ENCODE measurements at regions not wholly inside any gene's neighbourhood (a gene's known extent, or its start where the extent isn't known, plus 50 kb on each side); places are given as distances from the start of the nearest gene placed in this dataset.

GRCh38 chr10:3528271-3528670, 256.7 kb downstream of the KLF6 start:
- no peak for TF ChIP-seq EZH2 (IDR thresholded peaks at IDR 0.05; ENCODE audit: borderline replicate concordance, insufficient read depth, low read depth, low read length, poor library complexity, severe bottlenecking)
- TF ChIP-seq CTCF (IDR thresholded peaks at IDR 0.05), result no peak
- intact Hi-C loops (cut with micrococcal nuclease), result no loop called here
- H2AFZ ChIP-seq (ENCODE audit: insufficient read depth, low read depth, low read length, poor library complexity, severe bottlenecking), result no peak overlapping the region
- H3K9ac ChIP-seq (ENCODE audit: low read length), result no peak overlapping the region
- no peaks in the 10 kb centered on the region for H3K79me2 ChIP-seq (ENCODE audit: control insufficient read depth, insufficient read depth, low read length)
- no peaks in the 10 kb centered on the region for H4K20me1 ChIP-seq (ENCODE audit: control insufficient read depth, insufficient read depth, low read length, poor library complexity, severe bottlenecking)
- WGBS (ENCODE audit: insufficient coverage), result 86% methylated on average over 3 of the region's 3 CpGs
- DNase-seq (no peak), ATAC-seq (ENCODE audit: low read depth) (no peak)
- POLR2A ChIA-PET, result no interaction called here
- no peaks in the 10 kb centered on the region for H3K9me3 Mint-ChIP-seq (ENCODE audit: insufficient read depth)
- no peaks in the 10 kb centered on the region for H3K36me3 ChIP-seq (replicated peaks in 1 of 2; ENCODE audit: control extremely low read depth in 1 of 2, control insufficient read depth in 1 of 2, extremely low read depth in 1 of 2, insufficient read depth in 2 of 2, low read length in 1 of 2)
- no peak overlapping the region for H3K27ac ChIP-seq (ENCODE audit: low read length in 2 of 2)
- H3K27ac Mint-ChIP-seq, result no peak overlapping the region
- CTCF ChIA-PET, result no interaction called here
- H3K27me3 ChIP-seq (replicated peaks in 1 of 4; ENCODE audit: control extremely low read depth in 1 of 4, control insufficient read depth in 3 of 4, insufficient read depth in 4 of 4, low read length in 3 of 4), result no peaks in the 10 kb centered on the region
- no peaks in the 10 kb centered on the region for H3K4me1 Mint-ChIP-seq
- H3K27me3 Mint-ChIP-seq, result no peaks in the 10 kb centered on the region
- no peak overlapping the region for H3K4me2 ChIP-seq (replicated peaks; ENCODE audit: low read depth, low read length, poor library complexity, severe bottlenecking)
- H3K4me3 Mint-ChIP-seq, result no peak overlapping the region
- H3K9me3 ChIP-seq (ENCODE audit: control extremely low read depth in 1 of 3, control insufficient read depth in 2 of 3, insufficient read depth in 1 of 3, low read length in 2 of 3), result no peaks in the 10 kb centered on the region
- H3K4me3 ChIP-seq (ENCODE audit: control extremely low read depth in 1 of 5, extremely low read depth in 1 of 5, insufficient read depth in 1 of 5, low read depth in 2 of 5, low read length in 4 of 5), result no peak overlapping the region
- no peaks in the 10 kb centered on the region for H3K4me1 ChIP-seq (ENCODE audit: control insufficient read depth in 2 of 2, insufficient read depth in 2 of 2, low read length in 2 of 2)

- POLR2A ChIA-PET, result no interaction called here
- no peak overlapping the region for H3K4me3 ChIP-seq (ENCODE audit: control extremely low read depth in 1 of 5, extremely low read depth in 1 of 5, insufficient read depth in 1 of 5, low read depth in 2 of 5, low read length in 4 of 5)
- H3K27ac Mint-ChIP-seq, result no peak overlapping the region
These were observed 257.1 kb downstream of the KLF6 start for GRCh38 chr10:3527869-3528268.

More at GRCh38 chr10:3527869-3528268, 257.1 kb downstream of the KLF6 start:
- DNase-seq (no peak), ATAC-seq (ENCODE audit: low read depth) (no peak)
- no peak overlapping the region for H3K9ac ChIP-seq (ENCODE audit: low read length)
- H3K4me1 ChIP-seq (ENCODE audit: control insufficient read depth in 2 of 2, insufficient read depth in 2 of 2, low read length in 2 of 2), result no peaks in the 10 kb centered on the region
- WGBS (ENCODE audit: insufficient coverage), result 100% methylated on average over 1 of the region's 5 CpGs
- CTCF ChIA-PET, result no interaction called here
- H3K27me3 ChIP-seq (replicated peaks in 1 of 4; ENCODE audit: control extremely low read depth in 1 of 4, control insufficient read depth in 3 of 4, insufficient read depth in 4 of 4, low read length in 3 of 4), result no peaks in the 10 kb centered on the region
- H3K27ac ChIP-seq (ENCODE audit: low read length in 2 of 2), result no peak overlapping the region
- H3K4me1 Mint-ChIP-seq, result no peaks in the 10 kb centered on the region
- TF ChIP-seq EZH2 (IDR thresholded peaks at IDR 0.05; ENCODE audit: borderline replicate concordance, insufficient read depth, low read depth, low read length, poor library complexity, severe bottlenecking) (no peak), CTCF (IDR thresholded peaks at IDR 0.05) (no peak)
- intact Hi-C loops (cut with micrococcal nuclease), result no loop called here
- no peak overlapping the region for H2AFZ ChIP-seq (ENCODE audit: insufficient read depth, low read depth, low read length, poor library complexity, severe bottlenecking)
- H3K36me3 ChIP-seq (replicated peaks in 1 of 2; ENCODE audit: control extremely low read depth in 1 of 2, control insufficient read depth in 1 of 2, extremely low read depth in 1 of 2, insufficient read depth in 2 of 2, low read length in 1 of 2), result no peaks in the 10 kb centered on the region
- H4K20me1 ChIP-seq (ENCODE audit: control insufficient read depth, insufficient read depth, low read length, poor library complexity, severe bottlenecking), result no peaks in the 10 kb centered on the region
- H3K27me3 Mint-ChIP-seq, result no peaks in the 10 kb centered on the region
- no peak overlapping the region for H3K4me3 Mint-ChIP-seq
- no peaks in the 10 kb centered on the region for H3K9me3 Mint-ChIP-seq (ENCODE audit: insufficient read depth)
- no peak overlapping the region for H3K4me2 ChIP-seq (replicated peaks; ENCODE audit: low read depth, low read length, poor library complexity, severe bottlenecking)
- no peaks in the 10 kb centered on the region for H3K79me2 ChIP-seq (ENCODE audit: control insufficient read depth, insufficient read depth, low read length)
- no peaks in the 10 kb centered on the region for H3K9me3 ChIP-seq (ENCODE audit: control extremely low read depth in 1 of 3, control insufficient read depth in 2 of 3, insufficient read depth in 1 of 3, low read length in 2 of 3)

Data from B cell (primary cell).